ENCODE measurements at regions not wholly inside any gene's neighbourhood (a gene's known extent, or its start where the extent isn't known, plus 50 kb on each side); places are given as distances from the start of the nearest gene placed in this dataset.

DNA sequence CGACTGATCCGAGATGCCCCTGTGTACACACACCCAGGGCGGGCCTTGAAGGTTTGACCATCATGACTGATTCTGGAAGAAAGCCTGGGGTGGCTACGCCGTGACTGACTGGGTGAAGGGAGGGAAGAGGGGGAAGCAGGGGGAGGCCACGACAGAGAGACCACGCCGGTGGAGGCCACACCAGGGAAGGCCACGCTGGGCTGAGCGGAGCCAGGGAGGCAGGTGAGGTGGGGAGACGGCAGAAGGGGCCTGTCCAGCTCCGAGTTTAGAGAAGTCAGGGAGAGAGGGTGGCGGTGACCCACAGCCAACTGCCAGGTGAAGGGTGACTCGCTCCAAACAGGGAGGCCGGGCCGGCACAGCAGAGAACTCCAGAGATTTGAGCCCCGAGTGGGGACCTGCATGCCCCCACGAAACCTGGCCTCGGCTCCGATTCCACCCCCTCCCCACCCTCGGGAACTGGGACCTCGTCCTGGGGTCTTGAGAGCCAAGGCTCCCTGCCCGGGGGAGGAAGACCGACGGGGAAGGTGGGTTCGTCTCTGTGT is 102.6 kb downstream of the PTPRS start:
- TF ChIP-seq, protein P1, sequence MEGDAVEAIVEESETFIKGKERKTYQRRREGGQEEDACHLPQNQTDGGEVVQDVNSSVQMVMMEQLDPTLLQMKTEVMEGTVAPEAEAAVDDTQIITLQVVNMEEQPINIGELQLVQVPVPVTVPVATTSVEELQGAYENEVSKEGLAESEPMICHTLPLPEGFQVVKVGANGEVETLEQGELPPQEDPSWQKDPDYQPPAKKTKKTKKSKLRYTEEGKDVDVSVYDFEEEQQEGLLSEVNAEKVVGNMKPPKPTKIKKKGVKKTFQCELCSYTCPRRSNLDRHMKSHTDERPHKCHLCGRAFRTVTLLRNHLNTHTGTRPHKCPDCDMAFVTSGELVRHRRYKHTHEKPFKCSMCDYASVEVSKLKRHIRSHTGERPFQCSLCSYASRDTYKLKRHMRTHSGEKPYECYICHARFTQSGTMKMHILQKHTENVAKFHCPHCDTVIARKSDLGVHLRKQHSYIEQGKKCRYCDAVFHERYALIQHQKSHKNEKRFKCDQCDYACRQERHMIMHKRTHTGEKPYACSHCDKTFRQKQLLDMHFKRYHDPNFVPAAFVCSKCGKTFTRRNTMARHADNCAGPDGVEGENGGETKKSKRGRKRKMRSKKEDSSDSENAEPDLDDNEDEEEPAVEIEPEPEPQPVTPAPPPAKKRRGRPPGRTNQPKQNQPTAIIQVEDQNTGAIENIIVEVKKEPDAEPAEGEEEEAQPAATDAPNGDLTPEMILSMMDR (IDR thresholded peaks at IDR 0.05; ENCODE audit: control extremely low read depth, extremely low read depth, low read depth, missing control alignments) = no peak
- CTCF ChIA-PET = no interaction called here
- no peak for DNase-seq (ENCODE audit: extremely low spot score)
- POLR2A ChIA-PET = no interaction called here

DNA sequence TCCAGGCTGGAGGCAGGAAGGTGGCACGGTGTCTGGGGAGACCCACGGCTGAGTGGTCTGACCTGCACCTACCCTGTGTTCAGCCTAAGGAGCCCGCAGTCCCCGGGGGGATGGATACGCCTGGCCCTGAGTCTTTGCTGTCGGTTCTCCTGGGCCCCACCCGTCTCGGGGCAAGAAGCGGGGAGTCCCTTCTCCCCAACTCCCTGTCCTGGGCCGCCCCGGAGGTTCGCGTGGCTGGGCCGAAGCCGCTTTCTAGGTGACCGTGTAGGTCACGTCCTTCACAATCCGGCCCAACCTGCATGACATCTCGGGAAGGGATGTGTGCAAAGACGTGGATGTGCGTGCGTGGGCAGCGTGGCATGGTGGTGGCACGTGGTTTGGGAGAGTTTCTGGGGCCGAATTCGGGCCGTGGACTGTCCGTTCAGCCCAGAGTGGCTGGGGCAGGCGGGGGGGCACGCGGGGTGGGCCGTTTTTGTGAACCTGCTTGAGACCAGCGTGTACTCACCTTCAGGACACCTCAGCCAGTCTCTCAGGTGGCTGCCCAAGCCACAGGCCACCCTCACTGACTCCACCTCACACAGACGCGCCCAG is 103.3 kb downstream of the PTPRS start:
- ChIA-PET POLR2A (no interaction called here), CTCF (no interaction called here)
- no peak for DNase-seq (ENCODE audit: extremely low spot score)
- TF ChIP-seq, protein P1 (IDR thresholded peaks at IDR 0.05; ENCODE audit: control extremely low read depth, extremely low read depth, low read depth, missing control alignments) = no peak

DNA sequence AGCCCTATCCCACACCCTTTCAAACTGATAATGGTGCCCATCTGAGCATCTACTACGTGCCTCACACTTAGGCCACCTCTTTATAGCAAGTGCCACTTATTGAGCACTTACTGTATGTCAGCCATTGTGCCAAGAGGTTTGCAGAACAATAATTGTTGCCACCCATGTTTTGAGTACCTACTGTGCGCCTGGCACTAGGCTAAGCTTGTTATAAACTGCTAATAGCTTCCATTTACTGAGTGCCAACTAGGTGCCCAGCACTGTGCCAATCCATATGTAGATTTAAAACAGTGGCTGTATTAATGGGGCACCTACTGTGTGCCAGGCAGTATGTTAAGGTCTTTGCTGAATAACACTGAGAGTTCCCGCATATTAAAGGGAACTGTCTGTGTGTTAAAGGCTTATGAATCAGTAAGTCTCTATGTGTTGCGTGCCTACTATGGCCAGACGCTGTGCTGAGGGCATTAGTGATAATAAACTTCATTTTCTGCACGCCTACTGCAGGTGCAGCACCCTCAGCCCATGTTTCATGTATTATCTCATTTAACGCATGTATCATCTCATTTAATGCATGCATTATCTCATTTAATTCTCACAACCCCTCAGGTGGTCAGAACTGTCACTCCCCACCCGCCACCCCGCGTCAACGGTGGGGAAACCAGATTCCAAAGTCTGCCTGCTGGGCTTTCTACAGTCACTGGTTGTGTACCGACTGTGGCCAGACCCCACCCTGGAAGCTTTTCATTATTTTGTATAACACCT is 105.0 kb downstream of the PTPRS start:
- ChIA-PET POLR2A (no interaction called here), CTCF (no interaction called here)
- TF ChIP-seq, protein P1 (IDR thresholded peaks at IDR 0.05; ENCODE audit: control extremely low read depth, extremely low read depth, low read depth, missing control alignments) = no peak
- no peak for DNase-seq (ENCODE audit: extremely low spot score)

DNA sequence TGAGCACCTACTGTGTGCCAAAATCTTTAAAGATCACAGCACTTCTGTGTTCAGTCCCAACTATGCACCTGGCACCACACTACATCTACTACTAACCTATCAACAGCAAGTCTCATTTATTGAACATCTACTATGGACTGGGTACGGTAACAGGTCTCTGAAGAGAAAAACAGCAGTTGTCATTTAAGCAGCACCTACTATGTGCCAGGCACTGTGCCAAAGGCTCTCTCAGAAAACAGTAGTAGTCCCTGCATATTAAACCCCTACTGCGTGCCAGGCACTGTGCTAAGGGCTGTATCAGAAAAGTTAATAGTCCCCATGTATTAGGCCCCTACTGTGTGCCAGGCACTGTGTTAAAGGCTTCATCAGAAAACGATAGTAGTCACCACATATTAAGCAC is 106.2 kb downstream of the PTPRS start:
- TF ChIP-seq, protein P1 (IDR thresholded peaks at IDR 0.05; ENCODE audit: control extremely low read depth, extremely low read depth, low read depth, missing control alignments) = no peak
- no peak for DNase-seq (ENCODE audit: extremely low spot score)
- ChIA-PET POLR2A (no interaction called here), CTCF (no interaction called here)

DNA sequence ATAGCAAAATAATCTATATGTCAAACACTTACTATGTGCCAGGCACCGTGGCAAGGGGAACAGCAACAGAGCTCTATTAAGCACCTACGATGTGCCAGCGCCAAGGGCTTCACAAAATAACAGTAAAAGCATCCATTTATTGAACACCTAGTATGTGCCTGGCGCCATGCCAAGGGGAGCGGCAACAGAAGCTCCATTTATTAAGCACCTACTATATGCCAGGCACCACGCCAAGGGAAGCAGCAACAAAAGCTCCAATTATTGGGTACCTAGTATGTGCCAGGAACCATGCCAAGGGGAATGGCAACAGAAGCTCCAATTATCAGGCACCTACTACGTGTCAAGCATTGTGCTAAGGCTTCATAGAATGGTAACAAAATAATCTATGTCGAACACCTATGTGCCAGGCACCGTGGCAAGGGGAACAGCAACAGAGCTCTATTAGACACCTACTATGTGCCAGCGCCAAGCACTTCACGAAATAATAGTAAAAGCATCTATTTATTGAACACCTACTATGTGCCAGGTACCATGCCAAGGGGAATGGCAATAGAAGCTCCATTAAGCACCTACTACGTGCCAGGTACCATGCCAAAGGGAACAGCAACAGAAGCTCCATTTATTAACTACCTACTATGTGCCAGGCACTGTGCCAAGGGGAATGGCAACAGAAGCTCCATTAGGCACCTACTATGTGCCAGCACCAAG is 107.7 kb downstream of the PTPRS start:
- ChIA-PET POLR2A (no interaction called here), CTCF (interaction anchor here (1.4 kb wide), 2 partner anchors 194 to 571 kb away, joined by 3 to 4 read pairs; no protein-coding TSS in a partner anchor)
- DNase-seq (ENCODE audit: extremely low spot score) = no peak
- TF ChIP-seq, protein P1 (IDR thresholded peaks at IDR 0.05; ENCODE audit: control extremely low read depth, extremely low read depth, low read depth, missing control alignments) = no peak

DNA sequence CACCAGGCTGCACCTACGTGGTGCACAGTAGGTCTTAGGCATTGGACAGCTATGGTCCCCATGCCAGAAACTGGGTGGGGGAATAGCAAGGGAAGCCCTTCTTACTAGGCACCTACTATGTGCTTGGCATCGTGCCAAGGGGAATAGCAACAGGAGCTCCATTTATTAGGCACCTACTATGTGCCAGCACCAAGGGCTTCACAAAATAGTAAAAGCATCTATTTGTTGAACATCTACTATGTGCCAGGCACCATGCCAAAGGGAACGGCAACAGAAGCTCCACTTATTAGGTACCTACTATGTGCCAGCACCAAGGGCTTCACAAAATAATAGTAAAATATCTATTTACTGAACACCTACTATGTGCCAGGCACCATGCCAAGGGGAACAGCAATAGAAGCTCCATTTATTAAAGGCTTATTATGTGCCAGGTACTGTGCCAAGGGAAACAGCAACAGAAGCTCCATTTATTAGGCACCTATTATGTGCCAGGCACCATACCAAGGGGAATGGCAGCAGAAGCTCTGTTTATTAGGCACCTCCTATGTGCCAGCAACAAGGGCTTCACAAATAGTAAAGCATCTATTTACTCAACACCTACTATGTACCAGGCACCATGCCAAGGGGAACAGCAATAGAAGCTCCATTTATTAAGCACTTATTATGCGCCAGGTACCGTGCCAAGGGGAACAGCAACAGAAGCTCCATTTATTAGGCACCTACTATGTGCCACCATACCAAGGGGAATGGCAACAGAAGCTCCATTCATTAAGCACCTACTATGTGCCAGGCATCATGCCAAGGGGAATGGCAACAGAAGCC is 108.5 kb downstream of the PTPRS start:
- ChIA-PET POLR2A (no interaction called here), CTCF (interaction anchor here (1.4 to 1.6 kb wide), 3 partner anchors 11 to 572 kb away, joined by 3 to 4 read pairs (median 4); no protein-coding TSS in a partner anchor)
- no peak for DNase-seq (ENCODE audit: extremely low spot score)
- TF ChIP-seq, protein P1 (IDR thresholded peaks at IDR 0.05; ENCODE audit: control extremely low read depth, extremely low read depth, low read depth, missing control alignments) = no peak

Data from GM10248 (cell line).